Activated naive CD8-positive, alpha-beta T cell treated with anti-CD3 and anti-CD28 coated beads, Interleukin-2, amount 50 U/mL, for 24 hours (primary cell): ENCODE measurements at regions not wholly inside any gene's neighbourhood (a gene's known extent, or its start where the extent isn't known, plus 50 kb on each side); places are given as distances from the start of the nearest gene placed in this dataset.
A peak's percentile ranks its signal among the peaks of the same experiment; 100 is the strongest.

Experiments
- ATAC-seq: fragments of 150-1000 bp; cut with Tn5 transposase; one replicate; pipeline ENCODE4 v1.10.0; 2021
- DNase-seq: peaks from one replicate; pipeline ENCODE4 v3.0.0; 2021
- H3K27ac Mint-ChIP-seq: one replicate; pipeline ENCODE4 v1.8.0; 2021; ENCODE audit warnings: mild to moderate bottlenecking, mixed read lengths
- H3K27me3 Mint-ChIP-seq: one replicate; pipeline ENCODE4 v1.8.0; 2021; ENCODE audit warnings: mixed read lengths
- H3K36me3 Mint-ChIP-seq: one replicate; pipeline ENCODE4 v1.8.0; 2021; ENCODE audit warnings: low read depth, mixed read lengths
- H3K4me1 Mint-ChIP-seq: one replicate; pipeline ENCODE4 v1.8.0; 2021; ENCODE audit warnings: mixed read lengths
- H3K4me3 Mint-ChIP-seq: one replicate; pipeline ENCODE4 v1.8.0; 2021; ENCODE audit warnings: mild to moderate bottlenecking, moderate library complexity, mixed read lengths
- H3K9me3 Mint-ChIP-seq: one replicate; pipeline ENCODE4 v1.8.0; 2021; ENCODE audit warnings: mixed read lengths

DNA sequence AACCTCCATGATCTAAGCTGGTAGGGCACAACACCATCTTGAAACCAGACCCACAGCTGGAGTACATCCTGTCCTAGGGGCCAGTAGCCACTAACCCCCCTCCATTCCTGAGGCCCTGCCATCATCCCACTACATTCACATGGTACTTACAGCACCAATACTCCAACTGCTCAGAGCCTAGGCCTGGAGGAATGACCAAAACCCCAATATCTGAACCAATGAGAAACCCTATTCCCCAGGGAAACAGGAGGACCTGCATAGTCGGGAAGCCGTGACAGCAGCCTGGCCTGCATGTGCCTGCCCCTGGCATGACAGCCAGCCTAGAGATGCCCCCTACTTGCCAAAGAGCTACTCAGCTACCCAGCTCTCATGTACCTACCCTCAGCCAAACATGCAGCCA lies 65.4 kb upstream of the DMRT1 start:
- H3K27ac Mint-ChIP-seq, result no peak overlapping the region
- H3K27me3 Mint-ChIP-seq, result peaks cover 8% of the 10 kb centered on the region
- DNase-seq (no peak), ATAC-seq (no peak)
- H3K9me3 Mint-ChIP-seq, result peaks cover 17% of the 10 kb centered on the region
- no peaks in the 10 kb centered on the region for H3K4me1 Mint-ChIP-seq
- peaks cover 2% of the 10 kb centered on the region for H3K36me3 Mint-ChIP-seq
- no peak overlapping the region for H3K4me3 Mint-ChIP-seq

GRCh38 chr9:777978-778377 lies 63.5 kb upstream of the DMRT1 start:
- Mint-ChIP-seq H3K36me3 (peaks cover 2% of the 10 kb centered on the region), H3K4me3 (no peak overlapping the region), H3K9me3 (peaks cover 17% of the 10 kb centered on the region), H3K27me3 (peaks cover 4% of the 10 kb centered on the region), H3K27ac (no peak overlapping the region), H3K4me1 (no peaks in the 10 kb centered on the region)
- ATAC-seq (no peak), DNase-seq (no peak)

- ATAC-seq, result peak; percentile 7
Observed at GRCh38 chr9:784202-784601, 57.3 kb upstream of the DMRT1 start.

GRCh38 chr9:784916-785315 lies 56.6 kb upstream of the DMRT1 start:
- Mint-ChIP-seq H3K4me1 (no peaks in the 10 kb centered on the region), H3K27me3 (peaks cover 4% of the 10 kb centered on the region), H3K9me3 (no peaks in the 10 kb centered on the region), H3K36me3 (no peaks in the 10 kb centered on the region), H3K4me3 (no peak overlapping the region), H3K27ac (no peak overlapping the region)
- no peak for DNase-seq
- ATAC-seq, result no peak

More at GRCh38 chr9:784202-784601, 57.3 kb upstream of the DMRT1 start:
- Mint-ChIP-seq H3K4me3 (no peak overlapping the region), H3K36me3 (no peaks in the 10 kb centered on the region), H3K4me1 (no peaks in the 10 kb centered on the region), H3K27ac (no peak overlapping the region), H3K9me3 (no peaks in the 10 kb centered on the region), H3K27me3 (peaks cover 4% of the 10 kb centered on the region)
- DNase-seq, result no peak

DNA sequence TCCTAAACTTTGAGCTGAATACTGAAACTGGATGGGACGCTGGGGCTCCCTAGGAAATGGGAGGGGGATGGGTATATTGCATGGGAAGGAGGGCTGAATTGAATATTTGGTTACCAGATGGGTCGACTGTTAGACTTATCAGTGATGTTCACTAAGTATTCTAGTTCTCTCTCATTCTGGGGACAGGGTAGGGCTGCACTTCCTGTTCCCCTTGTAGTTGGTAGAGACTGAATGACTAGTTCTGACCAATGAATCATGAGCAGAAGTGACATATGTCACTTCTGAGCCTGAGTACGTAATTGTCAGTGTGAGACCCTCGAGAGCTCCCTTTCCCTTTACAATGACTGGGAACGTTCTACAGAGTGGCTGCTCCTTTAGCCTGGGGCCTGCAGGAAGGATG lies 55.5 kb upstream of the DMRT1 start:
- Mint-ChIP-seq H3K9me3 (no peaks in the 10 kb centered on the region), H3K27me3 (peaks cover 2% of the 10 kb centered on the region), H3K27ac (no peak overlapping the region), H3K36me3 (no peaks in the 10 kb centered on the region), H3K4me3 (no peak overlapping the region), H3K4me1 (no peaks in the 10 kb centered on the region)
- DNase-seq, result no peak
- no peak for ATAC-seq

GRCh38 chr9:786405-786804 lies 55.1 kb upstream of the DMRT1 start:
- no peaks in the 10 kb centered on the region for H3K36me3 Mint-ChIP-seq
- H3K27ac Mint-ChIP-seq, result no peak overlapping the region
- DNase-seq, result no peak
- H3K4me1 Mint-ChIP-seq, result no peaks in the 10 kb centered on the region
- H3K27me3 Mint-ChIP-seq, result no peaks in the 10 kb centered on the region
- H3K4me3 Mint-ChIP-seq, result no peak overlapping the region
- ATAC-seq, result no peak
- no peaks in the 10 kb centered on the region for H3K9me3 Mint-ChIP-seq

- no peak overlapping the region for H3K27ac Mint-ChIP-seq
- DNase-seq, result no peak
- no peak for ATAC-seq
- H3K27me3 Mint-ChIP-seq, result no peaks in the 10 kb centered on the region
- H3K4me3 Mint-ChIP-seq, result no peak overlapping the region
- H3K36me3 Mint-ChIP-seq, result no peaks in the 10 kb centered on the region
- H3K9me3 Mint-ChIP-seq, result no peaks in the 10 kb centered on the region
- H3K4me1 Mint-ChIP-seq, result no peaks in the 10 kb centered on the region
Observed at GRCh38 chr9:788777-789176, 52.7 kb upstream of the DMRT1 start.
